Amniotic stem cell (primary cell): ENCODE measurements at regions not wholly inside any gene's neighbourhood (a gene's known extent, or its start where the extent isn't known, plus 50 kb on each side); places are given as distances from the start of the nearest gene placed in this dataset.

Experiments
- DNase-seq: peaks from one replicate; lab custom pipeline; 2025; lab: John Stamatoyannopoulos, UW

DNA sequence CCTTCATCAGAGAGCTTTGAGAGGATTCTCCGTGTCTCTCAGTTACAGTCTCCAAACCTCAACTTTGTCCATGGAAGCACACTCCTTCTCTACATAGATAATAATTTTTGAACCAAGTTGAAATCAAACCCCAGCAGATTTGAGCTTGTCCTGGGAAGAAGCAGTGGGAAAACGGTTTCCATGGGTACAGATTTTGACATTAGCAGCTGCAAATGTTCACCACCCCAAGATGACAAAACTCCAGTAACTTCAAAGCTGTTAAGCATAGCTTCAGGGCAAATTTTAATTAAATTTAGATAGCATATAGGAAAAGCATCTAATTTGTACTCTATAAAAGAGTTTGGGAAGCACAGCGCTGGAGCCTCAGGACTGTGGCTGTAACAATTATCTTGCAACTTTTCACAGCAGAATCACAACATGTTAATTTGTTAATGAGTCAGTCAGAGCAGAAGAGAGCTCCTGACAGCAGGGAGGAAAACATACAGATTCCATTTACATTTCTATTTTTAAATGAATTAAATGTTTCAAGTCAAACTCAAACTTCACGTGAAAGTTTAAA, 240.7 kb downstream of the BMP7 start:
- DNase-seq, result no peak

DNA sequence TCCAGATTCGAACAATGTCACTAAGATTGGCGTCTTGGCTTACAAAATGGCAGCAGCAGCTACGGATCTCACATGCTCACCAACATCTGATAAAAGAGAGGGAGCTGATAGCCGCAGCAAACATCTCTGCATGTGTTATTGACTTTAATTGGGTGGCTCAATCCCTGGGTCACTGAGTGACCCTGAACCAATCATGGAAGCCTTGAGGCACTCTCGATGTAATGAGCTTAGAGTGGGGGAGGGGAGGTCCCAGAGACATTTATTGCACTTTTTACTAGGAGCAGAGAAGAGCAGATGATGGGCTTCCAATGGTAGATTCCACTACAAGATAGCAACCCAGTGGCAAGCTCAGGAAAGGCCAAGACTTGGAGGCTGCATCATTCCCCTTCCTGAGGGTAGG, 238.7 kb downstream of the BMP7 start:
- DNase-seq, result no peak

DNA sequence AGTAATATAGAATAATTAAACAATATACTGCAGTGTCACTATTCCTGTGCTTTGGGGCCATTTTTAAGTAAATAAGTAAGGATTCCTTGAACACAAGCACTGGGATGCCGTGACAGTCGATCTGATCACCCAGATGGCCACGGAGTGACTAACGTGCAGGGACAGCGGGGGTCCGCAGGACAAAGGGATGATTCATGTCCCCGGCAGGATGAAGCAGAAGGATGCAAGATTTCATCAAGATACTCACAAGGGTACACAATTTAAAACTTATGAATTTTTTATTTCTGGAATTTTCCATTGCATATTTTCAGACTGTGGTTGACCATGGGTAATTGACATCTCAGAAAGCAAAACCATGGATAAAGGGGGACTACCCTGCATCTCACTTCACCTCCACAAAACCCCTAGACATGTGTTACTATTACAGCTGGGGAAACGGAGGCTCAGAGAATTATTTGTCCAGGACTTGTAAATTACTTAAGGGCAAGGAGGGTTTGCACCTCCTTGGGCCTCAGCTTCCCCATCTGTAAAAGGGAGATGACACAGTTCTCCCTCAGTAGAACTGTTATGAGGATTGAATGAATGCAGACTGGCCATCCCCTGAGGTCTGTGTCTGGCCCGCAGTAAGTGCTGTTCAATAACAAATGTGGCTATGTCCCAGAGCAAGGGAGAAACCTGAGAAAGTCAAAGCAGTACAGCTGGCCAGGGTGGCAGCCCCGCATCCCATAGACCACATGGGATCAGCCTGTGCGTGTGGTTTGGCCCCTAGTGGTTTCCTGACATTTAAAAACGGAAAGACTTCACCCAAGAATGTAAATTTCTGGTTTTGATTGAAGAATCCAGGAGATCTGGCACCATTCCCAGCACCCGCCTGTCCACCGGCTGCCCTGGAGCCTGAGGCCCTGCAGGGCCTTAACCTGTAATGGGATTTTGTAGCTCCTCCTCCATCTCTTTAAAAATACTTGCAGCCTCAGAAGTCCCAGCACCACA, 235.5 kb downstream of the BMP7 start:
- no peak for DNase-seq

DNA sequence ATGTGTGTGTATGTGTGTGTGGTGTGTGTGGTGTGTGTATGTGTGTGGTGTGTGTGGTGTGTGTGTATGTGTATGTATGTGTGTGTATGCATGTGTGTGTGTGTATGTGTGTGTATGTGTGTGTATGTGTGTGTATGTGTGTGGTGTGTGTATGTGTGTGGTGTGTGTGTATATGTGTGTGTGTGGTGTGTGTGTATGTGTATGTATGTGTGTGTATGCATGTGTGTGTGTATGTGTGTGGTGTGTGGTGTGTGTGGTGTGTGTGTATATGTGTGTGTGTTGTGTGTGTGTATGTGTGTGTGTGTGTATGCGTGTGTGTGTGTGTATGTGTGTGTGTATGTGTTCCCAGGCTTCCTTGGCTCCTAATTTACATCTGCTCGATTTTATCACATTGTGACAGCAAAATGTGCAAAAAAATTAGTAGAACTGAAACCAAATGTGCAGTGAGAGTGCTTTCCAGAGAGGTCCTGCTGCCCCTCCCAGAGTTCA, 234.5 kb downstream of the BMP7 start:
- DNase-seq, result no peak

DNA sequence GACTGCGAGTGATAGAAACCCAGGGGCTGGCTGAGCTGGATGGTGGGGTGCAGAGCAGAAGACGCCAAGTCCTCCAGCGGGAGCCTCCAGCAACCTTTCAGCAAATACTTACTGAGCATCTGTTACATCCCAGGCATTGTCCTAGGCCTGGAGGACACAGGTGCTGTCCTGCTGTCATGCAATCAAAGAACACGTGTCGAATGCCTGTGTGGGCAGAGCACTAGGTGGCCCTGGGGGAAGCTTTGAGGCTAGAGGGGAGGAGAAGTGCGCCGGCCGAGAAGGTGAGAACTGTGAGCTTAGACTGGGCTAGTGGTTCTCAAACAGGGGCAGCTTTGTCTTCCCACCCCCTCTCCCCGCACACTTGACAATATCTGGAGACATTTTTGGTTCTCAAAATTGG, 233.6 kb downstream of the BMP7 start:
- no peak for DNase-seq

DNA sequence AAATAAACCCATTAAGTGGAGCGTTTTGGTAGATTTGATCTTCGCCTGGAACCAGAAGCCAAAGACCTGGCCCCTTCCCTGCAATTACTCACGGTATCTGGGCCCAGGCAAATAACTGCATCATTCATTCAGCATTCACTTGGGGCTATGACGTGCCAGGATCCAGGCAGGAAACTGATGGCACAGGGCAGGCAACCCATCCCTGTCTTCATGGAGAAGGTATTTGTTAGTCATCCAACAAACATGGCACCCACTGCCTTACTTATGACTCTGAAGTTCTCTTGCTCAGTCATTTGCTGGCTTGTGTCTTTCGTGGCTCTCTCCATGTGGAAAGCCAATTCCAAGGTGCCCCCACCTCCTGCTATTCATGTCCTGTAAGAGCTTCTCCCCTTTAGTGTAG, 232.4 kb downstream of the BMP7 start:
- DNase-seq, result no peak

DNA sequence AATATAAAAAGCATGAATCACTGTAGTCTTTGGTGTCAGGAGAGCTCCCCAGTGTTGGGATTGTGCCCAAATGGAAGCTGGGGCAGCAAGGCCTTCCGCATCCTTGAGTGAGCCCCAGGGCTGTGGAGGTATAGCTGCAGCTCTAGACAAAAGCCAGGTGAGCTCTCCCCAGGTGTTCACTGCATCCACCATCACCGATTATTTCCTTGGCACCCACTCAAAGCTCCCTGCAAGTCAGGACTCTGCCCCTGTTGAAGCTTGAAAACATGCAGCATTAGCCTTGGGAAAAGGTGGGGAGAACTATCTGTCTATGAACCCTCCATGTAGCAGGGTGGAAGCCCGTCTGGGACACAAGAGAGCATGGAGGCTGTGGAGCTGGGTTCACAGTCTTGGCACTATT, 228.8 kb downstream of the BMP7 start:
- DNase-seq, result no peak

DNA sequence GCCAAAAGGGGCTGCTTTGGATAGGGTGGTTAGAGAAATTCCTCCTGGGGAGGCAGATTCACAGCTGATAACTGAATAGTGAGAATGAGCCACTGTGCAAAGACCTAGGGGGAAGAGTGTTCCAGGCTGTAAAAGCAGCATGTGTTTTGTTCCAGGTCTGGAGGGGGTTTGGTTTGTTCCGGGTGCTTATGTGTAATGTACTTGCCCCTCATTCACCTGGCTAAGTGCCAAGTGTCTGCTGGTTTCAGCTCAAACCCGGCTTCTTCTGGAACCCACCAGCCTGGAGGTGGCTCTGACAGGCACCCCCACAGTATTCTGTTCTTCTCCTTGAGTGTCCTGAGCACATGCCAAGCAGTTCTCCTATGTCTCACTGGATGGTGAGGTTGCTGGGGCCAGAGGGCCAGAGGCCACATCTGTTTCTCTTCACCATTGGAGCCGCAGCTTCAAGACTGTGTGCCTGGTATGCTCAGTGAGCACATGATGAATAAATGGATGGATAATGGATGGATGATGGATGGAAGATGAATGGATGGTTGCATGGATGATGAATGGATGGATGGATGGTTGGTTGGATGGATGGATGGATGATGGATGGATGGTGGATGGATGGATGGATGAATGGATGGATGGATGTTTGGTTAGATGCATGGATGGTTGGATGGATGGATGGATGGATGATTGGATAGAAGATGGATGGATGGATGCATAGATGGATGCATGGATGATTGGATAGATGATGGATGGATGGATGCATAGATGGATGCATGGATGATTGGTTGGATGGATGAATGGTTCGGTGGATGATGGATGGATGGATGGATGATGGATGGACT, 227.6 kb downstream of the BMP7 start:
- no peak for DNase-seq

DNA sequence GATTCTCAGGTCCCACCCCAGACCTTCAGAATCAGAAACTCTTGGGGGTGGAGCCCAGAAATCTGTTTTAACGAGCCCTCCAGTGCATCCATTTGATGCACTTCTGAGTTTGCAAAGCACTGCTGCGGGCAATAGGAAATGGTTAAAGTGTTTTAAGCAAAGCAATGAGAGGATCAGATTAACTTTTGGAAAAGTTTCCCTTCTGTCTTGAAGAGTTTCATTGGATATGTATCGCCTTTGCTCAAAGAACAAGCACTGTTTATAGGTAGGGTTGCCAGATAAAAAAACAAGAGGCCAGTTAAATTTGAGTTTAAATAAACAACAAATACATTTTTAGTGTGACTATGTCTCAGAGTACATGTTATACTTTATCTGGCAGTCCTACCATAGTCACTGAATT, 226.0 kb downstream of the BMP7 start:
- no peak for DNase-seq

DNA sequence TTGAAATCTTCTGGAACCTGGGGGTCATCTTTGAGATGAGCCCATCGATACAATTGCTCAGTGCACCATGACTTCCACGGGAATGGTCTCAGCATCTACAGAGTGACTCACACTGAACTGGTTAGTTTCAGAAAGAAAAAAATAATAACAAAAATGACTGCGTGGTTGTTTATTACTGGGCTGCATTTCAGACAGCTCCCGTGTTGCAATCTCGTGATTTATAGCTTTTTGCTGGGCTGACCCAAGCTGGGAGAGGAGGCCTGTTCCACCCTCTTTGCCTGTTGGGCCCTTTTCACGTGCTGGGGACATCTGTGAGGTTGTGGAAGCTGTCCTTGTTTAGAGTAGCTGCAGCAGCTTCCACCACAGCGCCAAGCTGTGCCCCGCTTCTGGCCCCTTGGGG, 225.5 kb downstream of the BMP7 start:
- DNase-seq, result no peak

DNA sequence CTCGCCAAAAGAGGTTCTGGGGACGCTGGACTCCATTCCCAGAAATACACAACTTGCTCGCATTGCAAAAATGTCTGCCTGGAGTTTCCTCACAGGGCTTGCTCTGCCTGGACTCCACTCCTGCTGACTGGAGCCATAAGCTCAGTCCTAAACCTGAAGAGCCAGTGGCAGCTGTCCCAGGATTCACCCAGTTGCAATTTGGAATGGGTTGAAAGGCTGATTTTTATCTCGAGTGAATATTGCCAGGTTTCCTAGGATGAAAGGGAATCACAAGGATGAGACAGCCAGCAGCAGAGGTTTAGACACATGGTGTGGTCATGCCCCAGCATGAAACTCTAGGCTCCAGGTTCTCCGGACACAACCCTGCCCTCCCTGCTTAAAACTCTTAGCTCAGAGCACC, 223.3 kb downstream of the BMP7 start:
- no peak for DNase-seq

DNA sequence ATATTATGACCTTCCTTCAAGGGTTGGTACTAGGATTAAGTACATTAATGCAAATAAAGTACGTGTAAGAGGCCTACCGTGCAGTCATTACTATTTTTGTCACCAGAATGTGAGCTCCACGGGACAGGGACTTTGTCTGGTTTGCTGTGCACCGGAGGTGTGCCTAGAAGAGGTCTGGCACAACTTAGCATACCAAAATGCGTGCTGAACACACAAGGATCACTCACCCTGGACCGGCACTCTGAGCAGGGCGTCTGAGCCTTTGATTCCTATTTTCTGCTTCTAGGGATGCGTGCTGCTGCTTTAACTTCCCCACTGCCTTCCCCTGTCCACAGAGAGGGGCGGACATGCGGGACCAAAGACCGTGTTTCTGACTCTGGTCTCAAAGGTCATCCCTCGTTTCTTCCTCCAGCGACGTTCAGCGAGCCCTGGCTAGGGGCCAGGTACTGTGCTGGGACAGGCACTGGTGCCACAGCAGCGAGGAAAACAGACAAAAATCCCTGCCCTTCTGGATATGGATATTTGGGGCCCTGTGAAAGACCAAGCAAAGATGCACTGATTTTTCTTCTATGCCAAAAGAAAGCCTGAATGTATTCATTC, 222.7 kb downstream of the BMP7 start:
- no peak for DNase-seq

DNA sequence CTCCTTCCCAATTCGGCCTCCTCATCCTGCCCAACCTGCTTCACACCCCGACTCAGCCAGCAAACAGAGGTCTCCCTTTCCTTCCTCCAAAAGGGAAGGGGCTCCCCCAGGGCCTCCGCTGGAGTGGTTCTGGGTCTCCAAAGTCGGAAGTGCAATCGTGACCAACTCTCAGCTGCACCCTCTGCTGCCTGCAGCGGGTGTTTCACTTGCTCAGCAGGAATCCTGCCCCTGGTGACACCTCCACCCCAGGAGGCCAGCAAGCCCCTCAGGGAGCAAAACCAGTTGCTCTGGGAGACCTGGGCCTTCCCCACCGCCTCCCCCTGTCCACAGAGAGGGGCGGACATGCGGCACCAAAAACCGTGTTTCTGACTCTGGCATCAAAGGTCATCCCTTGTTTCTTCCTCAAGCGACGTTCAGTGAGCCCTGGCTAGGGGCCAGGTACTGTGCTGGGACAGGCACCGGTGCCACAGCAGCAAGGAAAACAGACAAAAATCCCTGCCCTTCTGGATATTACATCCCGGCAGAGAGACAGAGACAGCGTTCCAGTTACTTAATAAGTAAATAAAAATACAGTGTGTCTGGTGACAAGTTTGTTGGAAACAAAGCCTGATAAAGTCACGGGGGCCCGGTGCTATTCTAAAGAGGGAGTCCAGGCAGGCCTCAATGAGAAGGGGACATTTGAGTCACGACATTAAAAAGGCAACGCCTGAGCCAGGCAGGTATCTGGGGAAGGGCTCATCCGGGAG, 219.0 kb downstream of the BMP7 start:
- DNase-seq, result no peak

DNA sequence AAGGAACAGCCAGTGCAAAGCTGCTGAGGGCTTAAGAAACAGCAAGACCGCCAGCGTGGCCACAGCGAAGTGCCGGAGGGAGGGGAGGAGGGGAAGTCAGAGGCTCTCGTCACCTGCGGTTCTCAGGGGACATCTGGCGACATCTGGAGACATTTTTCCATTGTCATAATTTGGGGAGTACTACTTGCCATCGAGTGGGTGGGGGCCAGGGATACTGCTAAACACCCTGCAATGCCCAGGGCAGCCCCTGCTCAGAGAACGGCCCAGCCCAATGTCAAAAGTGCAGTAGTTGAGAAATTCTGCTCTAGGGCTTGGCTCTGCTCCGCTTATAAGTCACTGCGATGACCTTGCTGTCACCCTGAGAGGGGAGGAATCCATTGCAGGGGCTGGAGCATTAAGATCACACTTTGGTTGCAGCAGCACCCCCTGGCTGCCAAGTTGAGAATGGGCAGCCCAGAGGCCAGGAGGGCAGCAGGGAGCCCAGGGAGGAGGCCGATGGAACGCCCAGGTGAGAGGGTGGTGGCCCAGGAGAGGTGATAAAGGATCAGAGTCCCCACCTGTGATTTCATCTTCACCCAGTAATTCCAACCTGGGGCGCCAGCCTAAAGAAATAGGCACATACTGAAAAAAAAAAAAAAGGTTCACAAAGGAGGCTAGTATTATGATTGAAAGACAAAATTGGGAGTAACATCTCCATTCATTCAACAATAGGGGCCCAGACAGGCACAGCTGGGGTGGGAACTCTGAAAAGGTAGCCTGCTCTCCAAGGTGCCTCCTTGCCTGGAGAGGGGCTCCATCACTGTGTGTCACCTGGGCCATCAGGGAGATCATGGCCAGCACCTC, 218.2 kb downstream of the BMP7 start:
- DNase-seq, result no peak

DNA sequence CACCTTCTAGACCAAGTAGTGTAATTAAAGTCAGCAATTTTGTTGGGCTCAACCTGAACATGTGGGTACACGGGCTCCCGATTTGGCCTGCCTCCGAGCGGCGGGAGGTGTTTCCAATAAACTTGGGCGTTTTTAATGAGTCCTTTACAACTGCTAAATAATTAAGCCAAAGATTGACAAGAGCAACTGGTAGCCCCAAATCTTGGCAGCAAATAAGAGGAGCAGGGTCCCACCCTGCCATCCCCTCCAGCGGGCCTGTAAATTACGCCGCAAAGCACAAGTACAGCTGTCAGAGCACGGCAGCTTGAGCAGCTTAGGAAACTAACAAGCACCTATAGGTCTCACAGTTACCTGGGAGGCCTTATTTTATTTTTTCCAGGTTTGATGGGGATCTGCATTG, 217.1 kb downstream of the BMP7 start:
- no peak for DNase-seq

DNA sequence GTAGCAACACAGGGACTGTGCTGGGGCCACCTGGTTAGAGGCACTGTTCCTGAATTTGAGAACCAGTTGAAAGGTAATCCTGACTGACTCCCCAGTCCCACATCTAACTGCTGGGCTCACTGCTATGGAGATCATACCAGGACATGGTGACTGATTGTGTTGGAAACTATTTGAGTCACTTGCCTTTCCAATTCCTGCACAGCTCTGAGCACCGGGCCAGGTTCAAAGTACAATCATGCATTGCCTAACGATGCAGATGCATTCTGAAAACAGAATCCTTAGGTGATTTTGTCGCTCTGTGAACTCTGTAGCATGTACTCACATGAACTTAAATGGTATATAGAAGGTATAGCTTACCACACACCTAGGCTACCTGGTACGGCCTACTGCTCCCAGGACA, 215.3 kb downstream of the BMP7 start:
- no peak for DNase-seq

DNA sequence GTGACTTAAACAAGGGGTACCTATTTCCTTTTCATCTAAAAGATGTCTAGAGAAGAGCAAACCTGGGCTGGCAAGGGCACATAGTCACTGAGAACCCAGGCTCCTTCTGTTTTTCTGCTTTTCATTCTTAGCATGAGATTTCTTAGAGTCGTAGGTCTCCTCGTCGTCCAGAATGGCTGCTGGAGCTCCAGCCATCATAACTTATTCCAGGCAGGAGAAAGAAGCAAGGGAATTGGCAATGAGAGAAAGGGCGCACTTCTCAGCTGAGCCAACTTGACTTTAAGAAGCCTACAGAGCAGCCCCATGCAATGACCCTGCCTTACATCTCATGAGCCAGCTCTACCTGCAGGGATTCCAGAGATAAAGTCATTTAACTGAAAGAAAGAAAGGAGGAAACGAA, 213.4 kb downstream of the BMP7 start:
- DNase-seq, result no peak

DNA sequence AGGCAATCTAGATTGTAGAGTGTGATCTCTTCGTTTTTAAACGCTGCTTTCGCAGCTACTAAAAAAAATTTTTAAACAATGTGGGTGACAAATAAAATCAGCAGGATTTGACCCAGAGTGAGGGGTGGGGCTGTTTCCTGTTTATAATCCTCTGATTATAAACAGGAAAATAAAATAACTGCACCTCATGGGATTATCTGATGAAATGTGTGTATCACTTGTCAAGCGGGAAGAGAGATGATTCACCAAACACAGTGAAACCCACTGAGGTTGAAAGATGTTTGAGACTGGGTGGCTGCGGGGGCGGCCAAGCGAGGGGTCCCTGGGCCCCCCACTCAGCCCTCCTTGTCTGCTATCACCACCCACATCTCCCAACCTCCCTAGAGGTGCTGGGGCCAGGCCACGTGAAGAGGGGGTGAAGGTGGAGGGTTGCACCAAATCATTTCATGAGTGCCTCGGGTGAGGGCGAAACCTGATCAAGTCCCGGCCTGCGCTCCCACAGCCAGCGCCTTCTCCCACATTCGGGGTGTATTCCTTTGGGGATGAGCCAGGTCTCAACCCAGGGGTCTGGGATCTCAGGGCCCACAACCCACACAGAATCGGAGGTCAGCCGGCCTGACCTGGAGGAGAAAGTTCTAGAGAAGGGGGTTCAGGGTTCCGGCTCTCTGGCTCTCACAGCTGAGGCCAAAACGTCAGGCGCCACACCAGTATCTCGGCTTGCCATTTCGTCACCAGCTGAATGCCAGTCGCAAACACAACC, 212.5 kb downstream of the BMP7 start:
- no peak for DNase-seq

DNA sequence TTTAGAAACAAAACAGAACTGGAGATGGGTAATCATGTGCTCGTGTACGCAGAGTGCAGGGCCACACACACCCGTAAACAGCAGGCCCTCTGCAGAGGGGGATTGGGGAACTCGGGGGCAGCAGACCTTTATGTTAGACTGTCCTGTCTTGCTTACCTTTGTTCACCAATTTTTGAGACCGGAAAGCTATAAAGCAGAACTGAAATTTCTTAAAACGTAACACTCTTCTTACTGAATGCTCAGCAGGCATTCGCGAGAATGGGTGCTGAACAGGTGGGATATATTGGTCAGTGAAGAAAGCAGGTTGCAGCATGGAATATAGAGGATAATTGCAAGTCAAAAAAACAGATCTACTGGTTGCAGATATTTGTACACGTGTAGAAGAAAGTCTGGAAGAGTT, 211.1 kb downstream of the BMP7 start:
- DNase-seq, result no peak

DNA sequence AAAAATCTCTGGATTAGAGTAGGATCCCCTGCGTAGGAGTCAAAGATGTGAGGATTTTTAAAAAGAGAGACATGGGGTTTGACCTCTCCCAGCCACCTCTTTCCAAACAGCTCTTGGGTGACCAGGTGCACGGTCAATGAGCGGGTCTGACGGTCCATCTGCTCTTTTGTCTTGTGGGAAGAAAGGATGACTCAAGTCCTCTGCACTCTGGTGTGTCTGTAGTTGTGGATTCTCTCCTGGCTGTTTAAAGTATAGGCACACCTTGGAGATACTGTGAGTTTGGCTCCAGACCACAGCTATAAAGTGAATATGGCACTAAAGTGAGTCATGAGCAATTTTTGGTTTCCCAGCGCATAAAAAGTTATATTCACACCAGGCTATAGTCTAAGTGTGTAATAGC, 209.8 kb downstream of the BMP7 start:
- no peak for DNase-seq
